ENCODE measurements at regions not wholly inside any gene's neighbourhood (a gene's known extent, or its start where the extent isn't known, plus 50 kb on each side); places are given as distances from the start of the nearest gene placed in this dataset.

GRCh38 chr7:49151146-49151545 is 226.8 kb downstream of the CDC14C start:
- TF ChIP-seq EZH2 (IDR thresholded peaks at IDR 0.05) (no peak), POLR2AphosphoS5 (IDR thresholded peaks at IDR 0.05; ENCODE audit: borderline replicate concordance, low read depth, low read length) (no peak)
